Glomerular endothelial cell (primary cell): ENCODE measurements at regions not wholly inside any gene's neighbourhood (a gene's known extent, or its start where the extent isn't known, plus 50 kb on each side); places are given as distances from the start of the nearest gene placed in this dataset.

Experiments
- DNase-seq: peaks from one replicate; pipeline ENCODE4 v3.0.0-alpha.2; 2011; ENCODE audit warnings: low read depth, low spot score; ENCODE audit errors: extremely low read depth

GRCh38 chr2:138103156-138103555 is 138.9 kb downstream of the HNMT start:
- DNase-seq, result no peak

DNA sequence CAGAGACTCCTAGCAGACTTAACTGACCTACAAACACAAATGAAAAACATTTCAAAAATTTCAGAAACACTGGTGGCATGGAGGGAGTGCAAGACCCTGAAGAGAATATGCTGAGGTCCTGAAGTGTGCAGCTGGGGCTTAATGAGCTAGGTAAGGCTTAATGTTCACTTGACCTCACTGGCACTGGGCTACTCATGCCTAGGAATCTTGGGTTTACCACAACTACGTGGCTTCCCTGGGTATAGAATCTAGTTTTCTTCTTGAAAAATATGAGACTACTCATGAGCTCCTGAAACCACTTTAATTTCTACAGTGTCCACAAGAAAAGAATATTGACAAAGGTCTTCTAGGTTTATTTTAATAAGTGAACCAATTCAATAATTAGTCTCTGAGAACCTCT is 139.8 kb downstream of the HNMT start:
- DNase-seq, result no peak

DNA sequence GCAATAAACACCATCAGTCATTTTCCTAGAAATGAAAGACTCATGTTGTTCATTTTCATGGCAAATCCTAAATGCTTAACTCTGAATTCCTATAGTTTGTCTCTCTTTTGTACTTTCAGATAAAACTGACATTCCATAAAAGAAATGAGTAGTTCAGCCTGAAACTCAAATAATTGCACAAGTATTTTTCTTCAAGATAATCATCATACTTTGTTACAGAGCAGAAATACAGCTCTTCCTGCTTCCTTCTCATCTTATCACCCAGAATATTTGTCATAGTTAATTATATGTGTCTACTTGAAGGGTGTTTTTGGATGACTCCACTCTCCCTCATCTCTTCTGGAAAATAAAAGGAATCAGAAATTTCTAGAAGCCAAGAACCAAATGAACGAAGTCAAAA is 141.1 kb downstream of the HNMT start:
- DNase-seq, result no peak

DNA sequence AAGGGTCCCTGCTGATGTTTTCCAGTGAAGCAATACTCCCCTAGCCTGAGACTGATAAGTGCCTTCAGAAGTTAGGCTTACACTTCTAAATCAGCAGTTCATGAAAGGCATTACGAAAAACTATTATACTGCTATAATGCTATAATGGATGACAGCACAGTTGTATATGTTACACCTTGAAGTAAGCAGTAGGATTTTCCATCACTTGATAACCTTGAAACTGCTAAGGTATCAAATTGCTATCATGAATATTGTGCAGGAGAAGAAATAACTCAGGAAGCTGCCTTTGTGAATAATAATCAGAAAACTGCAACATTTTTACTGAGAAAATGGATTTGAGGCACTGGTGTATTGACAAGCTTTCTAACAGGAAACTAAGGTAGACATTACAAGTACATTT is 142.3 kb downstream of the HNMT start:
- DNase-seq, result no peak

GRCh38 chr2:138107288-138107687 is 143.0 kb downstream of the HNMT start:
- DNase-seq, result no peak

- DNase-seq, result no peak
Observed at GRCh38 chr2:138110453-138111083, 146.3 kb downstream of the HNMT start.

DNA sequence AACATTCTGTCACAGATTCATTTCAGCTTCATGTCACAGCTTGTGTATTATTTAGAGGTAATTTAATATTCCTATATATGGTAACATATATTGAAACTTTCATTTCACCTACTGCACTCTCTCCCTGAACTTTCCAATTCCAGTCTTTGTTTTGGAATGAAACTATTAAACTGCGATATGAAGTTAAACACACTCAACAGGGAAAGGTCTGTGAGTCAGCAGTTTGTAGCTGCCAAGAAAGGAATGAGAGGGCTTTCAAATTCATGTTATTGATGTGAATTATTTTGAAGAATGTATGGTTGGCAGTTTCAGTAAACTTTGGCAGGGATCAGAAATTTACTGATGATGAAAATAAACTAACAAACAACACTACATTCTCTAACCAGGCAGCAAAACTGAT is 148.3 kb downstream of the HNMT start:
- DNase-seq, result no peak

GRCh38 chr2:138113871-138114525 is 149.7 kb downstream of the HNMT start:
- DNase-seq, result no peak

DNA sequence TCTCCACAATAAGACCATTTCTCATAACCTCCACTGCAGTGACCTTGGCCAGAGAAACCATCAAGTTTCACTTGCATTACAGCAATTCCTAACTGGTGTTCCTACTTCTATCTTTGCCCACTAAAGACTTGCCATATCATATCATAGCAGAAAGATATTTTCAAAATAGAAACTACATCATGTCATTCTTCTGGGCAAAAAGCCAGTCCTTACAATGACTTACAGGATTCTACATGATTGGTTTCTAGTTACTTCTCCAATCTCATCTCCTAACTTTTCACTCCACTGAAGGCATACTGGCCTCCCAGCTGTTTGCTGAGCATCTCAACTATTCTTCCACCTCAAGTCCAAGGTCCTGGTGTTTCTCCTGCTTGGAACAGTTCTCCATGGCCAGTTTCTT is 151.4 kb downstream of the HNMT start:
- no peak for DNase-seq

GRCh38 chr2:138116456-138116855 is 152.2 kb downstream of the HNMT start:
- no peak for DNase-seq

DNA sequence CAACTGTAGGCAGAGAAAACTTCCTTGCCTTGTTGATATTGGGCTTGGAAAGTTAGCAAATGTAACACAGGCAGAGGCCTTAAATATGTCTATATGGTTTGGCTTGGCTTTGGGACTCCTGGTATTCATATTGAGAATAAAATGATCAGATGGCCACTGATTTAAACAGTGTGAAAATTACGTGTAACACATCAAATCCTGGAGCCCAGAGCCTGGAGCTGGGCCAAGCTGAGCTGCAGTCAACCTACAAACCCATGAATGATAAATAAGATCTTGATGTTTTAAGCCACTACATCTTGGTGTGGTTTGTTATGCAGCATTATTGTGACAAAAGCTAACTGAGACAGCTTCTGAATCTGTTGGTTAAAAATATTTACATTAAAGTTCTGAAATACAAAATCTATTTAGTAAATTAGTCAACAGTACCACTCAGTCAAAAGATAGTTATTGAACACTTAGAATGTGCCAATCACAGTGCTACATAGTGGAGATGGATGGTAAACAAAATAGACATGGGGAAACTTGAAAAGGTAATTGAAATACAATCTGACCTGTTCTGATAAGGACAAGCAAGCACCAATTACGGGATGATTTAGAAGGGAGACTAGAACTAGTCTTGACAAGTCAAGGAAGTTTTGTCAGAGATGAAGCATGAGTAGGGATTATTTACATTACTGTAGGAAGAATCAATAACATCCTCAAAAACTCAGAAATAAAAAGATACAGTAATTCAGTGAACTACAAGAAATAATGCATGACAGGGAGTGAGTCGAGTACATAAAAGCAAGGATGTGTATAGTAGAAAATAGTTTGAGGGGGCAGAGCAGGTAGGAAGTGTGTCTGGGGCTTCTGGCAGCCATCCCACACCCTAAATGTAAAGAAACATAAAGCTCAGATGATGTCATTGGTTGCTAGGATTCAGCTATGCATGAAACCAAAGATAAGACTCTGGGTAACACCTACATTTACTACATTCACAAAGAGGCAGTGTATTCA is 157.7 kb downstream of the HNMT start:
- DNase-seq, result no peak

DNA sequence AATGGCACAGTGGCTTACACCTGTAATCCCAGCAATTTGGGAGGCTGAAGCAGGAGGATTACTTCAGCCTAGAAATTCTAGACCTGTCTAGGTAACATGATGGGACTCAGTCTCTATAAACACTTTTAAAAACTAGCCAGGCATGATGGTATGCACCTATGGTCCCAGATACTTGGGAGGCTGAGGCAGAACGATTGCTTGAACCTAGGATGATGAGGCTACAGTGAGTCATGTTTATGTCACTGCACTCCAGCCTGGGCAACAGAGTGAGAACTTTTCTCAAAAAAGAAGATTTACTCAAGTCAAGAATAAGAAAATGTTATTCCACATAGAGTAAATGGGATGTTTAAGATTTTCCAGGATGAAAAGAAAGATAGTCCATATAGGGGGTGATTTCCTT is 158.6 kb downstream of the HNMT start:
- DNase-seq, result no peak

DNA sequence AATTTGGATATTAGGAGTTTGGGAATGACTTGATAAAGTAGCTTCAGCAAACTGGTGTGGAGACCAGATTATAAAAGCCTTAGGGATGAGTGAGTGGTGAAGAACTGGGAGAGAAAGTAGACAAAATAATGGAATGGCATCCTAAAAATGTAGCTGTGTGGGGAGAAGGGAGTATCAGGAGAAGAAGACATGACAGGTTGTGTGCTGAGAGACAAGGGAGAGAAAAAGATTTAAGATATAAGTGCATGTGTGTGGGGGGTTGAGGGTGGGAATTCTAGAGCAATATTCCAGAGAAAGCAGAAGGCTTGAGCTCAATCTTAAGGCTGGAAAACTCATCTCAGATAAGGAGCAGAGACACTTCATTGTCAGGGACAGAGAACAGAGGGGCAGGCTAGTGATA is 159.5 kb downstream of the HNMT start:
- no peak for DNase-seq

DNA sequence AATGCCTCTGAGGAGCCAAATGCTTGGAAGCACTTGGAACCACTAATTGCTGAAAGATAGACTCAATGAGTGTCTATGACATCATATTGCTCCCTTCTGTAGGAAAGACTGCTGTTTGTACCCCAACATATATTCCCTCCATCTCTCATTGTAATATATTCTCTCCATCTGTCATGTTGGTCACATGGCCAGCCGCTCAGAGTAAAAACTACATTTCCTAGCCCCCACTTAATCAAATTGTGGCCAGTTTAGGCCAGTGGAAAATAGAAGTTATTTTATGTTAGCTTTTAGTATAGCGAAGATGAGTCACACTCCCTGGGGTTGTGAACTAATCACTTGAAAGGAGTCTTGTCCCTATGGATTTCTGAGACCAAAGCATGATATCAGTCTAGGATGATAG is 160.2 kb downstream of the HNMT start:
- DNase-seq, result no peak

DNA sequence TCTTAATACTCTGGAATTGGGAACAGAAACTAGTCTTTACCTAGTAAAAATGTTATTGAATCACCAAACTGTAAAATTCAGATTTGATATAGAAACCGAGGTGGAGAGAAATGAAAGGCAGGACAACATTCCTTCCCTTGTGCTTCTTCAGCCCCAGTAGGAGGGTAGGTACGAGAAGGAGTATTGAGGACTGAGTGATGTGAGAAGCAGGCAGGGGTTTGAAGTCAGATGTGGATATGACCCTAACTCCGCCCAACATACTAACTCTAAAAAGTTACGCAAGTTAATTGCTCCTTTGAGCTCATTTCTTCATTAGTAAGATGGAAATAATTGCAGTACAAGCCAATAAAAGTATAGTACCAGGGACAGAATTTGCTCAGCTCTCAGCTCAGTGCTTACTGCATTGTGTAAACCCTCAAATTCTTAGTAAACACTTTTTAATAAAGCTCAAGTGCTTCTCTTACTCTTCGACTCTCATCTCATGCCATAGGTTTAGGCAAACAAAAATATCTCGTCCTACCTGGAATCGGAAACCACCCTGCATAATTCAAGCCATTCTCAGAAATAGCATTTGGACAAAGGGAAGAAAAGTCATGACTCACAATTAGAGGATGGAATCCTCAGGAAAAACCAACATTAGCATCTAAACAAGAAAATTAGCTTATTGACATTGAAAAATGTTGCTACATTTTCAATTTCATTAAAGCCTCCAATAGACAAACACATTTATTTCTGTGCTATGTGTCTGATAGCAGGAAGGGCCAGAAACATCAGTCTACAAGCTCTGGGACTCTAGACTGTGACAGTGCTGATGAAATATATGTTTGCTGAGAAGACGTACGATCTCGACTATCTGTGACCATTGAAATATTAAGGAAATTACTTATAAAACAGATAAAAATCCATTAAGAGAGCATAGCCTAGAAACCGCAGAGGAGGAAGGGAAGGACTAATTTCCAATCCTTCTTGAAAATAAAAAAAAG is 161.3 kb downstream of the HNMT start:
- no peak for DNase-seq

GRCh38 chr2:138132108-138132507 is 167.8 kb downstream of the HNMT start:
- no peak for DNase-seq

DNA sequence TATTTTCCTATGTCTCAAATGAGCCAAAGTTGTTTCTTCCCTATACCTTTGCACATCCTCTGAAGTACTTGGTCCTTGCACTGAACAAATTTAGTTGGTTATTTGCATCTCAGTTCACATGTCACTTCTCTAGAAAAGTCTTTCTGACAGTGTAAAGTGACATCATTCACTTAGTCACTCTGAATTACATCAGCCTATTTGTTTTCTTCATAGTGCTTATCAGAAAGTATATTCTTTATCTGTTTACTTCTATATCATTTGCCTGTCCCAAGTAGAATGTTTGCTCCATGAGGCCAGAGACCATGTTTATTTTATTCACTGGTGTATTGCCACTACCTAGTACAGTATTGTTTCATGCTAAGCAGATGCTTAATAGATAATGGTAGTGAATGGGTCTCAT is 173.7 kb downstream of the HNMT start:
- no peak for DNase-seq

DNA sequence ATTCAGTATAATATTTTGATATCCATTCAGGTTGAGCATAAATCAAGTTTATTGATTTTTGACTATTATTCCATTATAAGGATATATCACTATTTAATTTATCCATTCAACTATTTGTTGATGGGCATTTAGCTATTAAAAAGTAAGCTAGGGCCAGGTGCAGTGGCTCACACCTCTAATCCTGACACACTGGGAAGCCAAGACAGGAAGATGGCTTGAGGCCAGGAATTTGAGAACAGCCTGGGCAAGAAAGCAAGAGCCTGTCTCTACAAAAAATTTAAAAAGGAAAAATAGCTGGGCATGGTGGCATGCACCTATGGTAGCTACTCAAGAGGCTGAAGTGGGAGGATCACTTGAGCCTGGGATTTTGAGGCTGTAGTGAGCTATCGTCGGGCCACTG is 183.5 kb downstream of the HNMT start:
- DNase-seq, result no peak

DNA sequence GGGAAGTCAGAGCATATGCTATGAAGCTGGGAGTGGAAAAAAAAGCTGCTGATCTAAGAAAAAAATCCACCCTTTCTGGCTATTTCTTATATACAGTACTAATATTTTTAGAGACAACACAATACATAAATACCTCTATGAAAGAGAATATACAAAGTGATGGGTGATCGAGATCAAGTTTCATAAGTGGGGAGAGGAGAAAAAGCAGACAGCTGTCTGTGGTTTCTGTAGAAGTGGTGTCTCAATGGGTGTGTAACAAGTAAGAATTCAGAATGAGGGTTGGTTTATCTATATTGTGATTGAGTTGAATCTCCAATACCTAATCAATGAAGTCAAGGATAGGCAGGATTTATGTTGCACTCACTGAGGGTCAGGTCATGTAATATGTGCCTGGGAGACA is 191.0 kb downstream of the HNMT start:
- no peak for DNase-seq

- no peak for DNase-seq
Observed at GRCh38 chr2:138157372-138157771, 193.1 kb downstream of the HNMT start.

DNA sequence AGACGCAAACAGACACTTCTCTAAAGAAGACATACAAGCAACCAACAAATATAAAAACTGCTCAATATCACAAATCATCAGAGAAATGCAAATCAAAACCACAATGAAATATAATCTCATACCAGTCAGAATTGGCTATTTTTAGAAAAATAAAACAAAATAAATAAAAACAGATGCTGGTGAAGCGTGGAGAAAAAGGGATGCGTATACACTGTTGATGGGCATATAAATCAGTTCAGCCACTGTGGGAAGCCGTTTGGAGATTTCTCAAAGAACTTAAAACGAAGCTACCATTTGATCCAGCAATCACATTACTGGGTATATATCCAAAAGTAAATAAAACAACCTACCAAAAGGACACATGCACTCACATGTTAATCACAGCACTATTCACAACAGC is 206.2 kb downstream of the HNMT start:
- no peak for DNase-seq
